GM06990 (cell line): ENCODE measurements at regions not wholly inside any gene's neighbourhood (a gene's known extent, or its start where the extent isn't known, plus 50 kb on each side); places are given as distances from the start of the nearest gene placed in this dataset.

Source experiments
- DNase-seq: peaks from one replicate; pipeline ENCODE4 v3.0.0-alpha.2; 2011; ENCODE audit not compliant: insufficient read length; ENCODE audit errors: extremely low read depth
- H3K27me3 ChIP-seq: replicated peaks from 2 replicates; pipeline ENCODE4 v1.6.0; 2011; ENCODE audit warnings: low read length; ENCODE audit not compliant: control insufficient read depth, insufficient read depth
- H3K36me3 ChIP-seq: 2 replicates; pipeline ENCODE4 v1.5.1; 2011; ENCODE audit warnings: low read length; ENCODE audit not compliant: control insufficient read depth, insufficient read depth
- H3K4me3 ChIP-seq: replicated peaks from 2 replicates; pipeline ENCODE4 v1.5.1; 2011; ENCODE audit warnings: low read depth, mild to moderate bottlenecking, control low read depth, low read length
- CTCF ChIP-seq: IDR thresholded peaks from 2 replicates; pipeline ENCODE4 v1.5.1; 2011; ENCODE audit warnings: low read length, control low read depth, mild to moderate bottlenecking, inconsistent platforms; ENCODE audit not compliant: insufficient read depth, poor library complexity, severe bottlenecking

- no peaks in the 10 kb centered on the region for H3K36me3 ChIP-seq
- no peak overlapping the region for H3K4me3 ChIP-seq
- peaks cover 2% of the 10 kb centered on the region for H3K27me3 ChIP-seq
- no peak for DNase-seq
- TF ChIP-seq CTCF = no peak
Observed at GRCh38 chr5:73297430-73297829, 124.4 kb downstream of the TMEM174 start.

- TF ChIP-seq CTCF = no peak
- DNase-seq = no peak
- Histone ChIP-seq H3K36me3 (no peaks in the 10 kb centered on the region), H3K4me3 (no peak overlapping the region), H3K27me3 (peaks cover under 1% of the 10 kb centered on the region)
Observed at GRCh38 chr5:73296772-73297171, 123.8 kb downstream of the TMEM174 start.

- no peak for DNase-seq
- H3K4me3 ChIP-seq = no peak overlapping the region
- H3K36me3 ChIP-seq = no peaks in the 10 kb centered on the region
- no peak for TF ChIP-seq CTCF
- H3K27me3 ChIP-seq = no peaks in the 10 kb centered on the region; the same call in none of the 2 replicates
Observed at GRCh38 chr5:73295921-73296320, 122.9 kb downstream of the TMEM174 start.

GRCh38 chr5:73295447-73295846, 122.5 kb downstream of the TMEM174 start:
- no peaks in the 10 kb centered on the region; the same call in none of the 2 replicates for H3K27me3 ChIP-seq
- no peak for DNase-seq

GRCh38 chr5:73292816-73293459, 119.9 kb downstream of the TMEM174 start:
- no peaks in the 10 kb centered on the region; the same call in none of the 2 replicates for H3K27me3 ChIP-seq
- H3K36me3 ChIP-seq = no peaks in the 10 kb centered on the region
- DNase-seq = no peak
- no peak for TF ChIP-seq CTCF
- H3K4me3 ChIP-seq = no peak overlapping the region

More at GRCh38 chr5:73295447-73295846, 122.5 kb downstream of the TMEM174 start:
- Histone ChIP-seq H3K4me3 (no peak overlapping the region), H3K36me3 (no peaks in the 10 kb centered on the region)
- TF ChIP-seq CTCF = peak; percentile 14
